Fibroblast of lung (primary cell): ENCODE measurements at regions not wholly inside any gene's neighbourhood (a gene's known extent, or its start where the extent isn't known, plus 50 kb on each side); places are given as distances from the start of the nearest gene placed in this dataset.

Source experiments
- CTCF ChIP-seq, 2 donors: IDR thresholded peaks in 1 of 2; conservative IDR thresholded peaks in 1 of 2; 1 replicate in 1 of 2; 2 replicates in 1 of 2; pipeline ENCODE4 v1.5.1; 2011 to 2012; ENCODE audit warnings: low read length in 2 of 2, control low read depth in 1 of 2, inconsistent platforms in 1 of 2, low read depth in 1 of 2, mild to moderate bottlenecking in 1 of 2
- EZH2 ChIP-seq: IDR thresholded peaks from 2 replicates; pipeline ENCODE4 v1.5.1; 2012; ENCODE audit warnings: low read length, control low read depth, mild to moderate bottlenecking; ENCODE audit errors: missing control alignments

DNA sequence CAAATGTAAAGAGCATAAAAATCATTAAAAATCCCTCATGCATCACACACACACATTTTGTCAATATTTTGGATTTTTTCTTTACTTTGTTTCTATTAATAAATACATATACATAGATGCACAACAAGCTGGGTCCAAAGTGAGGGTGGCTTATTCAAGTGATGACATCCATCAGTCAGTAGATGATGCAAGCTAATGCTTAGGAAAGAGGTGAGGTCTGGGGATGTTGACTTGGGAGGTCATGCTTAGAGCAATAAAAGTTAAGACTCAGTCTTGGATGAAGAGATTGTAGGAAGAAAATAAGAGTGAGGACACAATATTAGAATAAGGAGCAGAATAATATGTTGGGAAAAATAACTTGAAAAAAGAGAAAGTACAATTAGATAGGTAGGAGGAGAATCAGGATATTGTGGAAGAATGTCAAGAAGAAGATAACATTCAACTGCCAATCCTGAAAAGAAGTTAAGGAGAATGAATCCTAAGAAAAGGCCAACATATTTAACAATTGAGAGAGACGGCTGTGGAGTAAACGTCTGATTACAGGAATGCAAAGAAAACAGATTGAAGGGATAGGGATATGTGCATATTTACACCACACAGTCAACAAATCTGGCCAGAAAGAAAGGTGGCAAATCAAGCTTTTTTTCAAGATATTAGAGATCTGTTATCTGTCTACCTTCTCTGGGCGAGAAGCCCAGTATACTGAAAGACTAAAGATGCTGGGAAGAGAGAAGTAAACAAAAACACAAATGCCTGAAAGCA, 111.0 kb upstream of the TJP1 start:
- no peak for TF ChIP-seq CTCF (conservative IDR thresholded peaks at IDR 0.05 in 1 of 2, IDR thresholded peaks at IDR 0.05 in 1 of 2; ENCODE audit: low read depth in 1 of 2, low read length in 2 of 2)
- TF ChIP-seq EZH2 = no peak
